ENCODE measurements at regions not wholly inside any gene's neighbourhood (a gene's known extent, or its start where the extent isn't known, plus 50 kb on each side); places are given as distances from the start of the nearest gene placed in this dataset.

DNA sequence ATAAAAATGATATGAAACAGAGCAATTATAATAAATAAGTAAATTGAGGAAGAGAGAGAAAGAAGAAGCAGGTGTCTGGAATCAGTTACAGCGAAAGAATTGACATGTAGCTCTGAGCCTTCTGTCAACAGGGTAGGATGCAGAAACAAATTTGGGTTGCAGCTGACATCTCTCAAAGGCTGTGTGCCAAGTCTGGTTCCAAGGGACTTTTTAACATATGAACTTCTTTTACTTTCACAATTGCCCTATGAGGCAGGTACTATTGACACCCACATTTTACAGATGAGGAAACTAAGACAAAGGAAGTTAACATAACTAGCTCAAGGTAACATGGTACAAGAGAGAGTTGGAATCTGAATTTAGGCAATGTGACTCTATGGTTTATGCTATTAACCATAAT, 260.0 kb downstream of the ASXL3 start:
- Histone ChIP-seq H3K27me3 (no peaks in the 10 kb centered on the region), H3K27ac (no peak overlapping the region), H3K9me3 (no peaks in the 10 kb centered on the region), H3K36me3 (no peaks in the 10 kb centered on the region), H3K4me1 (no peaks in the 10 kb centered on the region), H3K4me3 (no peak overlapping the region), H3K9ac (ENCODE audit: low read depth in 2 of 2, low read length in 2 of 2) (no peak overlapping the region)
- no peak for DNase-seq
- intact Hi-C loops (cut with DNase I): loop anchor here (10.0 kb wide), 2 partner anchors 177 to 487 kb away; no protein-coding TSS in a partner anchor
- TF ChIP-seq, protein P1, sequence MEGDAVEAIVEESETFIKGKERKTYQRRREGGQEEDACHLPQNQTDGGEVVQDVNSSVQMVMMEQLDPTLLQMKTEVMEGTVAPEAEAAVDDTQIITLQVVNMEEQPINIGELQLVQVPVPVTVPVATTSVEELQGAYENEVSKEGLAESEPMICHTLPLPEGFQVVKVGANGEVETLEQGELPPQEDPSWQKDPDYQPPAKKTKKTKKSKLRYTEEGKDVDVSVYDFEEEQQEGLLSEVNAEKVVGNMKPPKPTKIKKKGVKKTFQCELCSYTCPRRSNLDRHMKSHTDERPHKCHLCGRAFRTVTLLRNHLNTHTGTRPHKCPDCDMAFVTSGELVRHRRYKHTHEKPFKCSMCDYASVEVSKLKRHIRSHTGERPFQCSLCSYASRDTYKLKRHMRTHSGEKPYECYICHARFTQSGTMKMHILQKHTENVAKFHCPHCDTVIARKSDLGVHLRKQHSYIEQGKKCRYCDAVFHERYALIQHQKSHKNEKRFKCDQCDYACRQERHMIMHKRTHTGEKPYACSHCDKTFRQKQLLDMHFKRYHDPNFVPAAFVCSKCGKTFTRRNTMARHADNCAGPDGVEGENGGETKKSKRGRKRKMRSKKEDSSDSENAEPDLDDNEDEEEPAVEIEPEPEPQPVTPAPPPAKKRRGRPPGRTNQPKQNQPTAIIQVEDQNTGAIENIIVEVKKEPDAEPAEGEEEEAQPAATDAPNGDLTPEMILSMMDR (IDR thresholded peaks at IDR 0.05): no peak

DNA sequence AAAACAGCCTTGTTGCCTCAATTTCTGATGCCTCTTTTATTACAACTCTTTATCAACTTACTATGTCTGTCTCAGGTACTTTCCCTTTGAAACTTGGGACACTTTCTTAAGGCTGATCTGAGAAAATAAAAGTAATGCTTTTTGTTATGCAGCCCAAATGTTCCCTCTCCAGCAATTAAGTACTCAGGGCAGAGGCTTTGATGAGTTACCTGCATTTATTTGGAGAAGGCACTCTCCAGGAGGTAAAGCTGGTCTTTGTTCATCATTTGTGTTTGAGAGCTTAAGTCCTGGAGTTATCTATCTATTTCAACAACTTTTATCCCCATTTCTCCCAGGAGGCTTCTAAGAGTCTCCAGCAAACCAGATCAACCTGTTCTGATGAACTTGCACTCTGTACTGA, 259.2 kb downstream of the ASXL3 start:
- Histone ChIP-seq H3K27me3 (no peaks in the 10 kb centered on the region), H3K4me1 (no peaks in the 10 kb centered on the region), H3K4me3 (no peak overlapping the region), H3K9ac (ENCODE audit: low read depth in 2 of 2, low read length in 2 of 2) (no peak overlapping the region), H3K27ac (no peak overlapping the region), H3K9me3 (no peaks in the 10 kb centered on the region), H3K36me3 (no peaks in the 10 kb centered on the region)
- TF ChIP-seq, protein P1 (IDR thresholded peaks at IDR 0.05): no peak
- intact Hi-C loops (cut with DNase I): loop anchor here (10.0 kb wide), 2 partner anchors 178 to 488 kb away; no protein-coding TSS in a partner anchor
- DNase-seq: no peak

DNA sequence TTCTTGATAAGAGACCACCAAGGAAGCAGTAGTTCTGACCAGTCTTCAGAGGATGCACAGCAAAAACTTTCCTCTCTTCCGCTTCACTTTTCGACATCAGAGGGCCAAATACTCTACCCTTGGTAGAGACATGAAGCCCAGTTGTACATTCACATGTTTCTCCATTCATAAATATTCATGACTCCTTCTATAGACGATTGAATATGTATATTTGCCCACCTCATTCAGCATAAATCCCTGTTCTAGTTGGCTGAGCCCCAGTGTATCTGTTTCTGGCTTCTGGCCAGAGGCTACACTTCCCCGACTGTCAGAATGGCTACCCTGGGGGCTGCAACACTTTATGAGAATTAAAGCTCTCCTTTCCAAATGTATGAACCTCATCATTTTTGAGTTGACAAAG, 258.5 kb downstream of the ASXL3 start:
- intact Hi-C loops (cut with DNase I): loop anchor here (10.0 kb wide), 2 partner anchors 178 to 488 kb away; no protein-coding TSS in a partner anchor
- H3K9ac ChIP-seq (ENCODE audit: low read depth in 2 of 2, low read length in 2 of 2): no peak overlapping the region
- DNase-seq: no peak
- H3K27ac ChIP-seq: no peak overlapping the region
- H3K9me3 ChIP-seq: no peaks in the 10 kb centered on the region
- H3K4me3 ChIP-seq: no peak overlapping the region
- no peaks in the 10 kb centered on the region for H3K27me3 ChIP-seq
- H3K4me1 ChIP-seq: no peaks in the 10 kb centered on the region
- no peaks in the 10 kb centered on the region for H3K36me3 ChIP-seq
- TF ChIP-seq, protein P1 (IDR thresholded peaks at IDR 0.05): no peak

DNA sequence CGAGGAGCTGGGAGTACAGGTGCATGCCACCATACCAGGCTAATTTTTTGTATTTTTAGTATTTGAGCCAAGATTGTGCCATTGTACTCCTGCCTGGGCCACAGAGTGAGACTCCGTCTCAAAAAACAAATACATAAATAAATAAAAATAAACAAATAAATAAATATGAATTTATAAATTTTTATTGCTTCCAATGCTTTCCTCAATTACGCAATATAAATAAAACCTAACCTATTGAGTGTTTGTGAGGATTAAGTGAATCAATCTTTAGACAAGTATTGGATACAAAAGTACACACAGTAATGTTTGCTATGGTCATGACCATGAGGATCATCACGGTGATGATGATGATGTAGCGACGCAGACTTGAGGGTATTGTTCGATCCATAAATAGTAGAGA, 257.4 kb downstream of the ASXL3 start:
- Histone ChIP-seq H3K27me3 (no peaks in the 10 kb centered on the region), H3K9ac (ENCODE audit: low read depth in 2 of 2, low read length in 2 of 2) (no peak overlapping the region), H3K4me3 (no peak overlapping the region), H3K36me3 (no peaks in the 10 kb centered on the region), H3K4me1 (no peaks in the 10 kb centered on the region), H3K9me3 (no peaks in the 10 kb centered on the region), H3K27ac (no peak overlapping the region)
- TF ChIP-seq, protein P1 (IDR thresholded peaks at IDR 0.05): no peak
- no peak for DNase-seq
- intact Hi-C loops (cut with DNase I): loop anchor here (10.0 kb wide), 2 partner anchors 179 to 489 kb away; no protein-coding TSS in a partner anchor

DNA sequence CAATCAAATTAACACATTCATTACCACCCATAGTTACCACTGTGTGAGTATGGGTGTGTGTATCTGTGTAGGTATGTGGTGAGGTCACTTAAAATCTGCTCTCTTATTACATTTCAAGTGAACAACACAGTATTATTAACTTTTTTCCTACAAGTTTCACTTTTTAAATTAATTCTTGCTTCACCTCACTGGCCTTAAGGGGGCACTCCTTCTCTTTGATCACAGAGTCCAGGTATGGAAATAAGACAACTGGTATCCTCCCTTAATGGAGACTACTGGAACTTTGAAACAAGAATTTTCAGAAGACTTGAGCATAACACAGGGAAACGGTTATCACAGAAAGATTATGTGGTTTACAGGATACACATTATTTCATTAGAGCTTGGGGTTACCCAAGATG, 255.8 kb downstream of the ASXL3 start:
- Histone ChIP-seq H3K9me3 (no peaks in the 10 kb centered on the region), H3K4me1 (no peaks in the 10 kb centered on the region), H3K4me3 (no peak overlapping the region), H3K27ac (no peak overlapping the region), H3K27me3 (no peaks in the 10 kb centered on the region), H3K36me3 (no peaks in the 10 kb centered on the region), H3K9ac (ENCODE audit: low read depth in 2 of 2, low read length in 2 of 2) (no peak overlapping the region)
- intact Hi-C loops (cut with DNase I): loop anchor here (10.0 kb wide), 2 partner anchors 181 to 491 kb away; no protein-coding TSS in a partner anchor
- TF ChIP-seq, protein P1 (IDR thresholded peaks at IDR 0.05): no peak
- no peak for DNase-seq
